NT2/D1 (cell line): ENCODE measurements at regions not wholly inside any gene's neighbourhood (a gene's known extent, or its start where the extent isn't known, plus 50 kb on each side); places are given as distances from the start of the nearest gene placed in this dataset.

Source experiments
- SUZ12 ChIP-seq: IDR thresholded peaks from 2 replicates; pipeline ENCODE4 v1.6.1; 2011; ENCODE audit not compliant: insufficient read length, insufficient read depth; ENCODE audit errors: extremely low read depth
- YY1 ChIP-seq: IDR thresholded peaks from 2 replicates; pipeline ENCODE4 v1.6.1; 2011; ENCODE audit not compliant: insufficient read length, insufficient read depth
- ZNF274 ChIP-seq: IDR thresholded peaks from 2 replicates; pipeline ENCODE4 v1.6.1; 2011; ENCODE audit warnings: mild to moderate bottlenecking, low read depth, low read length

GRCh38 chr21:15151385-15152103 is 86.7 kb upstream of the NRIP1 start:
- TF ChIP-seq ZNF274 (no peak), SUZ12 (no peak), YY1 (no peak)
